ENCODE measurements at regions not wholly inside any gene's neighbourhood (a gene's known extent, or its start where the extent isn't known, plus 50 kb on each side); places are given as distances from the start of the nearest gene placed in this dataset.

DNA sequence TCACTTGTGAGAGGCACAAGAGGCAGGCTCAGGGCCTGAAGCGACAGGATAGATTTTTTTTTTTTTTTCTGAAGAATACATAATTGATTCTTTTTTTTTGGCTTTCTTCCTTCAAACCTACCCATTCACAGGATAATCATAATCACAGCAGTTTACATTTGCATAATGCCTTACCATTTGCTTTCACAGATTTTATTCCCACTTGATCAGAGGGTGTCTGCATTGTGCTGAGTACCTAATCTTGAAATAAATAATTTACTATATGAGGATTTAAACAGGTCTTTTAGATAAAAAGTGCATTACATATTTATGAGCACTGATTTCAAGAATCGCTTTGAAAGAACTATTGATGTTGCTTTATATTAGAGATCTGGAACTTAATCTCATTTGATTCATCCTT is 219.3 kb downstream of the SPRY1 start:
- TF ChIP-seq, protein P1, sequence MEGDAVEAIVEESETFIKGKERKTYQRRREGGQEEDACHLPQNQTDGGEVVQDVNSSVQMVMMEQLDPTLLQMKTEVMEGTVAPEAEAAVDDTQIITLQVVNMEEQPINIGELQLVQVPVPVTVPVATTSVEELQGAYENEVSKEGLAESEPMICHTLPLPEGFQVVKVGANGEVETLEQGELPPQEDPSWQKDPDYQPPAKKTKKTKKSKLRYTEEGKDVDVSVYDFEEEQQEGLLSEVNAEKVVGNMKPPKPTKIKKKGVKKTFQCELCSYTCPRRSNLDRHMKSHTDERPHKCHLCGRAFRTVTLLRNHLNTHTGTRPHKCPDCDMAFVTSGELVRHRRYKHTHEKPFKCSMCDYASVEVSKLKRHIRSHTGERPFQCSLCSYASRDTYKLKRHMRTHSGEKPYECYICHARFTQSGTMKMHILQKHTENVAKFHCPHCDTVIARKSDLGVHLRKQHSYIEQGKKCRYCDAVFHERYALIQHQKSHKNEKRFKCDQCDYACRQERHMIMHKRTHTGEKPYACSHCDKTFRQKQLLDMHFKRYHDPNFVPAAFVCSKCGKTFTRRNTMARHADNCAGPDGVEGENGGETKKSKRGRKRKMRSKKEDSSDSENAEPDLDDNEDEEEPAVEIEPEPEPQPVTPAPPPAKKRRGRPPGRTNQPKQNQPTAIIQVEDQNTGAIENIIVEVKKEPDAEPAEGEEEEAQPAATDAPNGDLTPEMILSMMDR (IDR thresholded peaks at IDR 0.05; ENCODE audit: insufficient read depth, low read depth, low read length) = no peak
- TF ChIP-seq EZH2 (IDR thresholded peaks at IDR 0.05; ENCODE audit: insufficient read depth, low read length) = no peak
